ENCODE measurements at regions not wholly inside any gene's neighbourhood (a gene's known extent, or its start where the extent isn't known, plus 50 kb on each side); places are given as distances from the start of the nearest gene placed in this dataset.

GRCh38 chr9:8261737-8262136 is 462.2 kb upstream of the DMAC1 start:
- TF ChIP-seq NR2F2 (IDR thresholded peaks at IDR 0.05): no peak
- TF ChIP-seq SP1 (IDR thresholded peaks at IDR 0.05): no peak
- Histone ChIP-seq H3K9me3 (ENCODE audit: control insufficient read depth in 4 of 4, low read length in 3 of 4) (no peaks in the 10 kb centered on the region), H3K4me1 (ENCODE audit: control insufficient read depth in 4 of 4, insufficient read depth in 4 of 4, low read length in 3 of 4) (no peaks in the 10 kb centered on the region), H3K27ac (ENCODE audit: low read depth in 1 of 2, low read length in 2 of 2) (no peak overlapping the region), H3K4me3 (ENCODE audit: low read depth in 1 of 3, low read length in 3 of 3) (no peak overlapping the region), H3K36me3 (ENCODE audit: control insufficient read depth in 4 of 4, insufficient read depth in 3 of 4, low read depth in 1 of 4, low read length in 3 of 4) (no peaks in the 10 kb centered on the region), H3K27me3 (ENCODE audit: control insufficient read depth in 4 of 4, insufficient read depth in 4 of 4, low read length in 3 of 4) (no peaks in the 10 kb centered on the region), H3K9ac (ENCODE audit: low read depth in 1 of 2, low read length in 2 of 2) (no peak overlapping the region)
- 76% methylated on average over 3 of the region's 3 CpGs for WGBS
- no peak for DNase-seq (ENCODE audit: low spot score)

- 92% methylated on average over 4 of the region's 4 CpGs for WGBS
- TF ChIP-seq JUND (IDR thresholded peaks at IDR 0.05) (no peak), REST (IDR thresholded peaks at IDR 0.05) (no peak), YY1 (IDR thresholded peaks at IDR 0.05) (no peak), HNF4G (IDR thresholded peaks at IDR 0.05) (no peak), SP1 (IDR thresholded peaks at IDR 0.05) (no peak), TAF1 (conservative IDR thresholded peaks at IDR 0.05) (no peak), GABPA (IDR thresholded peaks at IDR 0.05 in 1 of 2, conservative IDR thresholded peaks at IDR 0.05 in 1 of 2) (no peak), FOXA1 (IDR thresholded peaks at IDR 0.05) (no peak), EGR1 (IDR thresholded peaks at IDR 0.05; ENCODE audit: low read depth in 2 of 2) (no peak), ZBTB33 (IDR thresholded peaks at IDR 0.05) (no peak), RXRA (IDR thresholded peaks at IDR 0.05) (no peak), HNF4A (conservative IDR thresholded peaks at IDR 0.05) (no peak), FOXA2 (IDR thresholded peaks at IDR 0.05) (no peak), RAD21 (IDR thresholded peaks at IDR 0.05) (no peak), CTCF (IDR thresholded peaks at IDR 0.05; ENCODE audit: low read depth, low read length, missing input control) (no peak), MAX (IDR thresholded peaks at IDR 0.05) (no peak)
Observed at GRCh38 chr9:8259028-8259427, 459.4 kb upstream of the DMAC1 start.

More at GRCh38 chr9:8259028-8259427, 459.4 kb upstream of the DMAC1 start:
- no peak for DNase-seq (ENCODE audit: low spot score)
- no peaks in the 10 kb centered on the region for H3K4me1 ChIP-seq (ENCODE audit: control insufficient read depth in 4 of 4, insufficient read depth in 4 of 4, low read length in 3 of 4)
- H3K4me3 ChIP-seq (ENCODE audit: low read depth in 1 of 3, low read length in 3 of 3): no peak overlapping the region
- H3K9ac ChIP-seq (ENCODE audit: low read depth in 1 of 2, low read length in 2 of 2): no peak overlapping the region
- H3K36me3 ChIP-seq (ENCODE audit: control insufficient read depth in 4 of 4, insufficient read depth in 3 of 4, low read depth in 1 of 4, low read length in 3 of 4): no peaks in the 10 kb centered on the region
- H3K27ac ChIP-seq (ENCODE audit: low read depth in 1 of 2, low read length in 2 of 2): no peak overlapping the region
- H3K27me3 ChIP-seq (ENCODE audit: control insufficient read depth in 4 of 4, insufficient read depth in 4 of 4, low read length in 3 of 4): no peaks in the 10 kb centered on the region
- no peaks in the 10 kb centered on the region for H3K9me3 ChIP-seq (ENCODE audit: control insufficient read depth in 4 of 4, low read length in 3 of 4)
